ENCODE measurements at regions not wholly inside any gene's neighbourhood (a gene's known extent, or its start where the extent isn't known, plus 50 kb on each side); places are given as distances from the start of the nearest gene placed in this dataset.

- Histone ChIP-seq H3K4me2 (ENCODE audit: low read length) (no peak overlapping the region), H4K20me1 (ENCODE audit: insufficient read depth, low read length) (no peaks in the 10 kb centered on the region), H3K79me2 (ENCODE audit: insufficient read depth, low read depth, low read length) (no peaks in the 10 kb centered on the region), H3K36me3 (ENCODE audit: insufficient read depth, low read length) (no peaks in the 10 kb centered on the region), H3K9me3 (ENCODE audit: low read length) (0 out of 2 replicates have a peak, but pooled peaks cover 8% of the 10 kb centered on the region), H3K27ac (ENCODE audit: low read depth, low read length, poor library complexity, severe bottlenecking) (no peak overlapping the region), H3K4me1 (ENCODE audit: insufficient read depth, low read length, poor library complexity, severe bottlenecking) (no peaks in the 10 kb centered on the region), H3K4me3 (ENCODE audit: low read depth, low read length, poor library complexity, severe bottlenecking) (no peak overlapping the region), H2AFZ (ENCODE audit: low read length) (no peak overlapping the region), H3K9me2 (ENCODE audit: insufficient read depth, low read length) (no peaks in the 10 kb centered on the region)
- DNase-seq (ENCODE audit: low spot score): no peak
- CTCF ChIA-PET (ENCODE audit: unreplicated experiment): no interaction called here
- intact Hi-C loops (cut with micrococcal nuclease; ENCODE audit: unreplicated experiment): no loop called here
- POLR2A ChIA-PET: no interaction called here
- no TSS peak for BruUV-seq (replicated peaks)
- no peak for TF ChIP-seq CTCF (conservative IDR thresholded peaks at IDR 0.05; ENCODE audit: low read length)
- TF ChIP-seq EZH2phosphoT487 (IDR thresholded peaks at IDR 0.05; ENCODE audit: borderline replicate concordance, low read depth, low read length): no peak
These were observed 54.4 kb upstream of the CKS2 start for GRCh38 chr9:89256642-89257041.

- no TSS peak for BruUV-seq (replicated peaks)
- no peaks in the 10 kb centered on the region for H3K4me1 ChIP-seq (ENCODE audit: insufficient read depth, low read length, poor library complexity, severe bottlenecking)
- no peak for DNase-seq (ENCODE audit: low spot score)
- no peak overlapping the region for H3K4me2 ChIP-seq (ENCODE audit: low read length)
- no peak overlapping the region for H3K27ac ChIP-seq (ENCODE audit: low read depth, low read length, poor library complexity, severe bottlenecking)
- TF ChIP-seq EZH2phosphoT487 (IDR thresholded peaks at IDR 0.05; ENCODE audit: borderline replicate concordance, low read depth, low read length) (no peak), CTCF (conservative IDR thresholded peaks at IDR 0.05; ENCODE audit: low read length) (no peak)
- H3K36me3 ChIP-seq (ENCODE audit: insufficient read depth, low read length): no peaks in the 10 kb centered on the region
- H3K9me2 ChIP-seq (ENCODE audit: insufficient read depth, low read length): no peaks in the 10 kb centered on the region
- no peaks in the 10 kb centered on the region for H3K79me2 ChIP-seq (ENCODE audit: insufficient read depth, low read depth, low read length)
- no peaks in the 10 kb centered on the region for H4K20me1 ChIP-seq (ENCODE audit: insufficient read depth, low read length)
- no peak overlapping the region for H3K4me3 ChIP-seq (ENCODE audit: low read depth, low read length, poor library complexity, severe bottlenecking)
- intact Hi-C loops (cut with micrococcal nuclease; ENCODE audit: unreplicated experiment): no loop called here
- no peak overlapping the region for H2AFZ ChIP-seq (ENCODE audit: low read length)
- no peaks in the 10 kb centered on the region for H3K9me3 ChIP-seq (ENCODE audit: low read length)
- ChIA-PET POLR2A (no interaction called here), CTCF (ENCODE audit: unreplicated experiment) (no interaction called here)
These were observed 50.5 kb upstream of the CKS2 start for GRCh38 chr9:89260525-89260924.
